ENCODE measurements at regions not wholly inside any gene's neighbourhood (a gene's known extent, or its start where the extent isn't known, plus 50 kb on each side); places are given as distances from the start of the nearest gene placed in this dataset.

DNA sequence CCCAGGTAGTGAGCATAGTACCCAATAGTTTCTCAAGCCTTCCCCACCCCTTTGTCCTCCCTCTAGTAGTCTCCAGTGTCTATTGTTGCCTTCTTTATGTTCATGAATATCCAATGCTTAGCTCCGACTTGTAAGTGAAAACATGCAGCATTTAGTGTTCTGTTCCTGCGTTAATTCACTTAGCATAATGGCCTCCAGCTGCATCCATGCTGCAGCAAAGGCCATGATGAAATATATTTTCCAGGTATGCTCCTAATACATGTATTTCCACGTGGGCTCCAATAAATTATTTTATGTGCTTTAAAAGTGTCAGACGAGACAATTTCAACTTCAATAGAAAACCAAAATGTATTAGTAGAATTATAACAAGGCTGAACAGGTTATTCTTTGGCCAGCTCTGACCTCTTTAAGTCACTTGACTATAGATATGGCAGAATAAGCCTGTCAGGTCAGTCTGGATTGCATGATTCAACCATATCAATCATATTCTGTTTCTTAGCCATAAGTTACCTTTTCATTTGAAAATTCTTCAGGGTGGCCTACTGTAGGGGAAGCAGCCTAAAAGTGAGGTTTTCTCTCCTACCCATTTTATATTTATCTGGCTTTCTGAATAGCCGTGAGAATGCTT is 2291.6 kb upstream of the WWC1 start:
- ChIA-PET CTCF (no interaction called here), POLR2A (no interaction called here)
- Mint-ChIP-seq H3K36me3 (ENCODE audit: insufficient read depth, unreplicated experiment) (no peaks in the 10 kb centered on the region), H3K4me3 (ENCODE audit: unreplicated experiment) (no peak overlapping the region), H3K27ac (ENCODE audit: low read depth, unreplicated experiment) (no peak overlapping the region), H3K27me3 (ENCODE audit: insufficient read depth, unreplicated experiment) (no peaks in the 10 kb centered on the region), H3K9me3 (ENCODE audit: unreplicated experiment) (no peaks in the 10 kb centered on the region), H3K4me1 (ENCODE audit: insufficient read depth, unreplicated experiment) (no peaks in the 10 kb centered on the region)
- no peak for TF ChIP-seq CTCF (IDR thresholded peaks at IDR 0.05; ENCODE audit: unreplicated experiment)
- DNase-seq (ENCODE audit: unreplicated experiment) = no peak
- BruUV-seq (replicated peaks) = no TSS peak
- intact Hi-C loops (cut with micrococcal nuclease) = no loop called here

GRCh38 chr5:166004006-166004405 is 2287.4 kb upstream of the WWC1 start:
- intact Hi-C loops (cut with micrococcal nuclease) = no loop called here
- Mint-ChIP-seq H3K9me3 (ENCODE audit: unreplicated experiment) (no peaks in the 10 kb centered on the region), H3K4me1 (ENCODE audit: insufficient read depth, unreplicated experiment) (no peaks in the 10 kb centered on the region), H3K27ac (ENCODE audit: low read depth, unreplicated experiment) (no peak overlapping the region), H3K36me3 (ENCODE audit: insufficient read depth, unreplicated experiment) (no peaks in the 10 kb centered on the region), H3K4me3 (ENCODE audit: unreplicated experiment) (no peak overlapping the region), H3K27me3 (ENCODE audit: insufficient read depth, unreplicated experiment) (no peaks in the 10 kb centered on the region)
- DNase-seq (ENCODE audit: unreplicated experiment) = no peak
- no peak for TF ChIP-seq CTCF (IDR thresholded peaks at IDR 0.05; ENCODE audit: unreplicated experiment)
- POLR2A ChIA-PET = interaction anchor here (0.7 kb wide), 1 partner anchor 370 kb away, joined by 3 read pairs; no protein-coding TSS in a partner anchor
- CTCF ChIA-PET = no interaction called here
- BruUV-seq (replicated peaks) = no TSS peak

- DNase-seq (ENCODE audit: unreplicated experiment) = no peak
- Mint-ChIP-seq H3K9me3 (ENCODE audit: unreplicated experiment) (no peaks in the 10 kb centered on the region), H3K27me3 (ENCODE audit: insufficient read depth, unreplicated experiment) (no peaks in the 10 kb centered on the region), H3K4me3 (ENCODE audit: unreplicated experiment) (no peak overlapping the region), H3K4me1 (ENCODE audit: insufficient read depth, unreplicated experiment) (no peaks in the 10 kb centered on the region), H3K36me3 (ENCODE audit: insufficient read depth, unreplicated experiment) (peaks cover 6% of the 10 kb centered on the region), H3K27ac (ENCODE audit: low read depth, unreplicated experiment) (no peak overlapping the region)
- no peak for TF ChIP-seq CTCF (IDR thresholded peaks at IDR 0.05; ENCODE audit: unreplicated experiment)
- no TSS peak for BruUV-seq (replicated peaks)
- intact Hi-C loops (cut with micrococcal nuclease) = no loop called here
- ChIA-PET CTCF (interaction anchor here (1.9 kb wide), 1 partner anchor 19 kb away, joined by 6 read pairs; no protein-coding TSS in a partner anchor), POLR2A (interaction anchor here (0.7 kb wide), 1 partner anchor 904 kb away, joined by 3 read pairs; no protein-coding TSS in a partner anchor)
Observed at GRCh38 chr5:166013415-166013814, 2278.0 kb upstream of the WWC1 start.

DNA sequence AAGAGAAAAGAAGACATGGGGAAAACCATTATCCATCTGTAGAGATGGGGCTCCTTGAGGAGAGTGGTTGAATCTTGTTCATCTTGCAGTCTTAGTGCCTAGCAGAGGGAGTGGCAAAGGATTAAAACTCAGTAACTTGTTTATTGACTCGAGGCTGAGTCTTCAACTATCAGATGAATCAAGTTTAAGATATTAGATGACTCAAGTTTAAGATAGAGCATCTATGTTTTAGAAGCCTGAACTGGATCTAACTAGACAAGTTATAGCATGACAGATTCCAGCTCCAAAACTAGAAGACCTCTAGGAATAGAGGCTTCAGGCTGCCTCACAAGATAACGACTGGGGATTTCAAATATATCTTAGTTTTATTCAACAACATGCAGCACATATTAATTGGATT is 2277.2 kb upstream of the WWC1 start:
- no peaks in the 10 kb centered on the region for H3K27me3 Mint-ChIP-seq (ENCODE audit: insufficient read depth, unreplicated experiment)
- H3K4me1 Mint-ChIP-seq (ENCODE audit: insufficient read depth, unreplicated experiment) = no peaks in the 10 kb centered on the region
- no peak for DNase-seq (ENCODE audit: unreplicated experiment)
- intact Hi-C loops (cut with micrococcal nuclease) = no loop called here
- no TSS peak for BruUV-seq (replicated peaks)
- peaks cover 6% of the 10 kb centered on the region for H3K36me3 Mint-ChIP-seq (ENCODE audit: insufficient read depth, unreplicated experiment)
- CTCF ChIA-PET = interaction anchor here (1.9 kb wide), 1 partner anchor 18 kb away, joined by 6 read pairs; no protein-coding TSS in a partner anchor
- POLR2A ChIA-PET = interaction anchor here (0.7 to 1.3 kb wide), 2 partner anchors 17 to 903 kb away, joined by 3 read pairs; no protein-coding TSS in a partner anchor
- no peak for TF ChIP-seq CTCF (IDR thresholded peaks at IDR 0.05; ENCODE audit: unreplicated experiment)
- no peaks in the 10 kb centered on the region for H3K9me3 Mint-ChIP-seq (ENCODE audit: unreplicated experiment)
- no peak overlapping the region for H3K4me3 Mint-ChIP-seq (ENCODE audit: unreplicated experiment)
- no peak overlapping the region for H3K27ac Mint-ChIP-seq (ENCODE audit: low read depth, unreplicated experiment)

Data from MCF 10A (cell line).